NCI-H1930 (cell line): ENCODE measurements at regions not wholly inside any gene's neighbourhood (a gene's known extent, or its start where the extent isn't known, plus 50 kb on each side); places are given as distances from the start of the nearest gene placed in this dataset.

ENCODE experiments used
- DNase-seq, 2 experiments: peaks; one replicate each; lab custom pipeline; 2025; lab: John Stamatoyannopoulos, UW

DNA sequence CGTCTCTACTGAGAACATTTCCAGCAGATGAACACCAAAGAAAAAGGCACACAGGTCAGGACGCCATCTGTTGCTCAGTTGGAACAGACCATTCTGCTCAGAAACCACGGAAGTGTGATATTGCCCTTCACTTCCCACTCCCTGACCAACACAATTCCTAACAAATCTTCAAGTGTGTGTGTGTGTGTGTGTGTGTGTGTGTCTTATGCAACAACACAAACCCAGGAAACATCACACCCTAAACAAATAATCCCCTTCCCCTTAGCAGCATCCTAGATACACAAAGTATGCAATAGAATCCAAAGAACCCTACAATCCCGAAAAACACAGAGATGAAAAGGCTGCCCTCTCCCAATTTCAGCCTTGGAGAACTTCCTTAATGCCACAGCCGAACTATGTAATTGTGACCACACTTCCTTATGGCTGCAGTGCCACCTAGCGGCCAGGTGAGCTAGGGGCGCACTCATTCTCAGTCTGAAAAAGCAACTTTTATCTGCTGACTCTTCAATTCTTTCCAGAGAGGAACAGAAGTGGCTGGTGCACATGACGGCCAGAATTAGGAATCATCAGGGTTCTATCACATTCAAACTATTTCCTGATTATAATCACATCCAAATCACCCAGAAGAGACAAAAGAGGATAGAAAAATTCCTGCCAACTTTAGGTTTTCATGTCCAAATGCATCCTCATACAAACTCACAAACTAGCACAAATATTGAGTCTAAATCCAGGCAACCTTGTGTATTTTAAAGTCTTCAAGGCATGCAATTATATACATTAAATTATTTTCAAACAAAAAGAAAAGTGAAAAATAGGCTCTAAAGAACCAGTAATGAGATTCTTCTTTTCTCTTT, 164.9 kb downstream of the DHX15 start:
- peak; percentile 18 to 50 for DNase-seq

DNA sequence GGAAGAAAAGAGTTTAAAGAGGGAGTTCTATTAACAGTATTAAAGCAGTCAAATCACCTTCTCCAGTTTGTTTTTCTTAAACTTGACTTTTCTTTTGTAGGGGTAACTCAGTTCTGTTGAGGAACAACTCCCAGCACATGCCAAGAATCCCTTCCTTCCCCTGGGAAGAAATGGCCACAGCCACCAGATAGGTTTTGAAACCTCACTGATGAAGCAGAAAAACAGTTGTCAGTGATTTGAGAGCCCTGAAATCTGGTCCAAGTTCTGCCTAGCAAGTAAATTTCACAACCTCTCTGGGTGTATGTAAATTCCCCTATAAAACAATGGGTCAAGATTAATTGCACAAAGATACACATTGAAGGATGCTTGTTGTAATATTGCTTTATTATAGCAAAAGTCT, 167.1 kb downstream of the DHX15 start:
- DNase-seq, result no peak

DNA sequence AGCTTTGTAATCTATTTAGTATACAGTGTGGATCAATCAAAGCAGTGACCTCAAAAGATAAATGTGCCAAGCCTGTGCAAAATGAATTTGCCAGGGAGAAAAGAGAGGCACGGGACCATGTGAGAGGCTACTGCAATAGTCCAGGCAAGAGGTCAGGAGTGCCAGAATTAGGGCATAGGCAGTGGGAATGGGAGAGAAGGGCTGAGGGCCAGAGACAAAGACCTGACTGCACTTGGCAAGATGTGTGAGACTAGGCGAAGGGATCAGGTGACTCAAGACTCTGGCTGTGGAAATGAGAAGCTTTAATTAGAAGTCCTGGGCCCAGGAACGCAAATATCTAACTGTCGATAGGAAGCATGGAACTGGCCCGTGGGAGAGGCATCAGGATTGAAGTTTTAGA, 168.1 kb downstream of the DHX15 start:
- no peak for DNase-seq

DNA sequence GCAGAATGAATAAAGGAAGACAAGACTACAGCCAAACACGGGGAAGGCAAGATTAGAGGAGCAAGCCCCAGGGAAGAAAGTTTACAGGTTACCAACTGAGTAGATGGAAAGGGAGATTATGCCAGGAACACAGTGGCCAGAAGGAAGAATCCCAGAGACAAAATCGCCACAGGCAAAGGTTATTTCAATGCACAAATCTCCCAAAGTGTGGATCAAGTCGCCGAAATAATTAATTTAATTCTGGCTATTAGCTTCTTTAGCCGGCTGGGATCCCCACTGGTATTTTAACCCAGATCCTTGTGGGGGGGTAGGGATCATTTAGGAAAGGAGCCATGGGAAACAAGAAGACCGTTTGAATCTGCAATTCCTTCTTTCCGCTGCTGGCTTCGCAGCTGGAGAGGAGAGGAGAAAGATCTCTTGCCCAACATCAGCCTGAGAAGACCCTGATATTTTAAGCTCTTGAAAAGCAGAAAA, 171.0 kb downstream of the DHX15 start:
- DNase-seq, result no peak

DNA sequence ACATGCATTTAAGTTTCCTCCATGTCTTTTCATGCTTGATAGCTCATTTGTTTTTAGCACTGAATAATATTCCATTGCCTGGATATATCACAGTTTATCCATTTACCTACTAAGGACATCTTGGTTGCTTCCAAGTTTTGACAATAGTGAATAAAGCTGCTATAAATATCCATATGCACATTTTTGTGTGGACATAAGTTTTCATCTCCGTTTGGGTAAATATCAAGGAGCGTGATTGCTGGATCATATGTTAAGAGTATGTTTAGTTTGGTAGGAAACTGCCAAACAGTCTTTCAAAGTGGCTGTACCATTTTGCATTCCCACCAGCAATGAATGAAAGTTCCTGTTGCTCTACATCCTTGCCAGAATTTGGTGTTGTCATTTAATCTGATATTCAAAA, 172.5 kb downstream of the DHX15 start:
- no peak for DNase-seq

DNA sequence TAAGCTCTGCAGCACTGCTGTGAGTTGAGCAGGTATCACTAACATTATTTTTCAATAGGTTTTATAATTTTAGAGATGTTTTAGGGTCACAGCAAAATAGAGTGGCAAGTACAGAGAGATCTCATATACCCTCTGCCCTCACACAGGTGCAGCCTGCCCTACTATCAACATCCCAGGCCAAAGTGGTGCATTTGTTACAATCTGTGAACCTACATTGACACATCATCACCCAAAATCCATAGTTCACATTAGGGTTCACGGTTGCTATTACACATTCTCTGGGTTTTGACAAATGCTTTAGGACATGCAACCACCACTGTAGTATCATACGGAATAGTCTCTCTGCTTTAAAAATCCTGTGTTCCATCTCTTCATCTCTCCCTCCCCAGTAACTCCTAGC, 173.1 kb downstream of the DHX15 start:
- DNase-seq, result no peak

DNA sequence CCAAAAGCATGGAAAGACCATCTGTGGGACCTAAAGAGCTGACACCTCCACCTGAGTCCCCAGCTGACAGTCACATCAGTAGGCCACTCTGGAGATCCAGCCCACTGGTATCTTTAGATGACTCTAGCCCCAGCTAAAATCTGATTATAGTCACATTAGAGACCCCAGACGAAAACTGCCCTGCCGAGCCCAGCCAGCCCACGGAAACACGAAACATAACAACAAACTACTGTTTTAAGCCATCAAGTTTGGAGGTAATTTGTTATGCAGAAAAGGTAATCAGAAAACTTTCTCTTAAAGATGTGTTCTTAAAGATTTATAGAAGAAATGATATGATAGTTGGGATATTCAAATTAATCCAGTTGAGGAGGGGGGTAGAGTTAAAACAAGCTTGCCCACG, 175.7 kb downstream of the DHX15 start:
- DNase-seq, result no peak

DNA sequence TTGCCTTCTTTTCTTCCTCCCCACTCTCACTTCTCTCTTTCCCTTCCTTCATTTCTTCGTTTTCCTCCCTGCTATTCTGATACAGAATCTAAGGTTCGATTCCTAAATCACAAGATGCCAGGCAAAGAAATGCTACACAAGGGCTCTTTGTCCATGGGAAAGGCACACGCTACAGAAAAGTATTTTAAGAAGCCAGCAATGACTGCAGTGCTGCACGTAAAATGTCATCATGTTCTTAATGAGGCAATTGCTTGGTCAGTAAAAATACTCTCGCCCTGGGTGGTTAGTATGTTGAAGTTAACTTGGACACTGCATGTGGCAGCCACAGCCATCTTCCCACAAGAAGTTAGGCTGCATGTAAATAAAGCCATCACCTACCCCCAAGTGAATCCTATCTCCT, 178.4 kb downstream of the DHX15 start:
- no peak for DNase-seq

DNA sequence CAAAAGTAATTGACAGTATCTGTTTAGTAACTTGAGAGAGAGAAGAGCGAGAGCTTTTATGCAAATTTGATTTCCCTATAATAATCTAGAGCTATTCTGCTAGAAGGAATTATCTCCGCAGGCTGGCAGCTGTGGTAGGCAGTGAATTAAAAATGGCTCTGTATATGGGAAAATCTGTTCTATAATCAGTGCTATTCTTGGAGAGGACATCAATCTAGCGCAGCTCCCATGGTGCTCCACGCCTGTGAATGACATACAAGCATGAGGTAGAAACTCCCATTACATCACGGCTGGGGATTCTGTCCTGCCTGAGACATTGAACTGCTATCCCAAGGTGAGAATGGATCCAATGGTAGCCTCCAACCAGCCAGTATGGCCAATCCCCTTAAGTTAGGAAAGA, 179.0 kb downstream of the DHX15 start:
- DNase-seq, result no peak

DNA sequence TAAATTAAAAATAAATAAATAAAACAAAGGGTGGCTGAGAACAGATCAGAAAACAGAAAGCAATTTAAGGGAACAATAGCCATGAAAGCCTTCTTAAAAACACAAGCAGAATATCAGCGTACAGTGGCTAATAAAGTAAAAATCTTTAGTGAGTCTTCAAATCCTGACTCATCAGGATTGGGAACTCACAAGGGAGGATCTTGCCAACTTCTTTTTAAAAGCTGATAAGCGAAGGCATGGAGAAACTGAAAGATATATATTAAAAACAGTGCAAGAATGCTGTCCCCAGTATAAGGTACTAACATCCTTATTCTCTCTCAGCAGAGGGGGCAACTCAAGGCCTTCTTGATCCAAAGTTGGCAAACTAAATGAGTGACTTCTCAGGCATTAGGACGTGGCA, 180.1 kb downstream of the DHX15 start:
- DNase-seq, result no peak

DNA sequence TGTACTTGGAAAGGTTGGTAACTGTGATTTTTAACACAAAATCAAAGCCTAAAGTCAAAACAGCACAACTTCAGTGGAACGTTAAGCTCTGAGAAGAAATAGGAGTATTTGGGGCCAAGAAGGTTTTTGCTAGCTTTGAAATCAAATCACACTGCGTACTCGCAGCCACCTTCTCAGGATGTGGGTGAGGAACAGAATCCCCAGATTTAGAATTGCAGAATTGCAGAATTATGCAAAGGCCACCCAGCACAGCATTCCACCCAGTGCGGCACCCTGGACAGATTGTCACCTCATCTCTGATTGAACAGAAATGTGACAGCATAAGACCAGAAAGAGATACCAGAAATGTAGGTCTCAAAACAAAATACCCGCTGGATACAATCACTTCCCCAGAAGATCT, 181.1 kb downstream of the DHX15 start:
- DNase-seq, result no peak

DNA sequence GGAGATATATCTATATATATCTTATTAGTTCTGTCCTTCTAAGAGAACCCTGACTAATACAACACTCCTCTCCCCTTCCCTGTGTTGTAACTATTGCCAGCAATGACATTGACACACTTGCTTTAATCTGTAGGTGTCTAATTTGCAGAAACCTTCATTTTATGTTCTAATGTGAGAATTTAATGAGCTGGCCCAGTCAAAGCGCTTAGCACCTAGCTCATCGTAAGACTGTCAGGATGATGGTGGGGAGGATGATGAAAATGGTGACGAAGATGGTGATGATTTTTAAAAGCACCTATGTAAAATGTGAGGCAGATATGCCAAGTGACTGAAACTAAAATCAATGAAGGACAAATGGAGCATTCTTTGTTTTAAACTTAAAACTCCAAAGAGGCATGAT, 183.8 kb downstream of the DHX15 start:
- no peak for DNase-seq

DNA sequence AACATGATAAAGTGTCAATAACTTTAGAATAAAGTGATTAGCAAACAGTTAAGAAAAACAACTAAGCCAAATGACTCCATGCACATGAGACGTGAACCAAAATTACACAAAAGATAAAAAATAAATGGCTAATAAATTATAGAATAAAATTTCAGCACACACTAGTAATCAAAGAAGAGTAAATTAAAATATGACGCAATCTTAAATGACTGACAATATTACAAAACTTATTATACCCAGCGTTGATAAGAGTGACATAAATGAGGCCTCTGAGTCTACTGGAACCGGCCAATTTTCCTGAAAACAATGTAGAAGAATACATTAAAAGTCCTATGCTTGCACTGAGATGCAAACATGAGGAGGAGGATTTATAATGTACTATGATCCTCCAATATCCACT, 187.4 kb downstream of the DHX15 start:
- DNase-seq, result no peak

DNA sequence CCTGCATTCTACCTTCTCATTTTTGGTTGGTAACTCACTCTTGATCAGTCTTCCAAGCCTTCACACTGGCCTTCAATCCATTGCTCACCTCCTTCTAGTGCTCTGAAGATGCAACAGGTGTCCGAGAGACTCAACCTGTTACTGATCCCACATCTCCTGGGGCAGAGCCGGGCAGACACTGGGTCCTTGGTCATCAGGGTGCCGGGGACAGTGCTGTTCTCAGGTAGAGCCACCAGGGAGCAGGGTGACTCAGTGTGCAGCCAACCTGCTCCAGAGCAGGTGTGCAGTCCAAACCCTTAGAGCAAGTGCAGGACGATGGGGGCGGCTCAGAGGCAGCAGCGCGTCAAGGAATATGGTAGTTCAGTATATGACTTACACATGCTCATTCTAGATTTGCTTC, 188.4 kb downstream of the DHX15 start:
- DNase-seq, result no peak

DNA sequence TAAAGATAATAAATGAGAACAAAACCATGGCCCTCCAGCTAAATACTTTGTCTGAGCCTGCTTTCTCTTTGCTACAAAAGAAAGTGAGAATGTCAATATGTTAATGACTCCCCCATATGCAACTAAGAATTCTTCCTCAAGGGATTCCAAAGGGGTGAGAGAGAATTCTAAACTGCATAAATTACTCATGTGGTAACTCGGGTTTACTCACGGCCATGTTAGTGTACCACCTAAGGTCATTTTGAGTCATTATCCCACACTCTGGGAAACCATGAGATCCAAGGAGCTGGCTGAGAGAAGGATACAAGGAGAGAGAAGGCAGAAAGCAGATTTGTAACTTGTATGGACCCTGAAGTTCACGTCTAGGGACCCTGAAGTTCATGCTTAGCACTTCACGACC, 190.3 kb downstream of the DHX15 start:
- no peak for DNase-seq

DNA sequence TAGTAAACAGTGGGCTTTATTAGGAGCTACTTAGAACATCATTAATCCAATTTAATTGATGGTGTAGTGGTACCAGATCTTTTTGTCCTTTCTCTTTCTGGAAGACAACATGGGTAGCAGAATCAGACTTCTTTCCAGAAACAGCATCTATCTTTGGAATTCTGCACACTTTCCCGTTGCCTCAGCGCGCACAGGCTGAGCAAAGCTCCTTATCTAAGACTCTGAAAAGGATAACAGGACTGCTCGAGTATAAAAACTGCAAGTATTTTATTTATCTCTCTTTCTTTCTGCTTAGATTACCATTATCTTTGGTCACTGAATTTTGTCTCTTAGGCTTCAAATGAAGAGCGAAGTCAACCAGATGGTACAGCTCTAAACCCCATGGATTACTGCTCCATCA, 191.7 kb downstream of the DHX15 start:
- no peak for DNase-seq

DNA sequence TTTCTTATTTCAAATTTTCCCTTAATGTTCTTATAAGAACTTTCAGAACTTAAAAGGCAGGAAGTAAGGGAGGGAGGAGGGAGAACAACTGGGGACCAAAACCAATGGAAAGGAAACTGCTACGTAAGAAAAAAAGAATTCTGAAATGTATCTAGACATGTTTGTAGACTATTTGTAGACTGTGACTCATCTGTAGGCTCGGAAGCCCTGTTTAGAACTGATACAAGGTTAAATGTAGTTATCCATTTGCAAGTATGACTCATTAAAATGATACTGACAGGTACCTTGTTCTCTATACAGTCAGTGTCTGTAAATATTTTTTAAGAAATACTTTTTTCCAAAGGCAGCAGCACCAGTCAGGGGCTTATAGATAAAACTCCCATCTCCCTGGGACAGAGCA, 202.0 kb downstream of the DHX15 start:
- no peak for DNase-seq

DNA sequence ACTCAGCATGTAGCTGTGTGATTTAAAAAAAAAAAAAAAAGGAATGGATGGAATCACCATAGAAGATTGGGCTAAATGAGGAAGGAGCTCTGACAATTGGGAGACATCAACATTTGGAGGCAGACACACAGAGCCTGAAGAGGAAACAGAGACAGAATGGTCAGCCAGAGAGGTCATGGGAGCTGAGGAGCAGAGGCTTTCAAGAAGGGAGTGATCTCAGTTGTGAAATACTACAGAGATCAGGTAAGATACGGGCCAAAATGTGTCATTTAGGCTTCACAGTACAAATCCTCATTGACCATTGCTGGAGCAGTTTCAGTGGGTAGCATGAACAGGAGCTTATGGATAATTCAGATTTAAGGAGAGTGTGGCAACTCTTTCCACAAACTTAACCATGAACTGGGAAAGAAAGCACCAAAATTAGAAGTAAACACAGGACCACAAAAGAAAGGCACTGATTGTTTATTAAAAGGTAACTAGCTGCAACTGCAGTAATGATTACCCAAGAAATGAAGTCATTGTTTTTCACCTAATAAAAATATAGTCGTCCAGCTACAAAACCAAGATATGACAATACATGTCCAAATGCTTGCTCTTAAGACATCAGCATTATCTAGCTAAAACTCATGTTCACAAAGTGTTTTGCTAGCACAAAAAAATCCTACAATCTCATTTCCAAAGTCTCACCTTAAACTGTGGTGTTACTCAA, 203.2 kb downstream of the DHX15 start:
- no peak for DNase-seq

DNA sequence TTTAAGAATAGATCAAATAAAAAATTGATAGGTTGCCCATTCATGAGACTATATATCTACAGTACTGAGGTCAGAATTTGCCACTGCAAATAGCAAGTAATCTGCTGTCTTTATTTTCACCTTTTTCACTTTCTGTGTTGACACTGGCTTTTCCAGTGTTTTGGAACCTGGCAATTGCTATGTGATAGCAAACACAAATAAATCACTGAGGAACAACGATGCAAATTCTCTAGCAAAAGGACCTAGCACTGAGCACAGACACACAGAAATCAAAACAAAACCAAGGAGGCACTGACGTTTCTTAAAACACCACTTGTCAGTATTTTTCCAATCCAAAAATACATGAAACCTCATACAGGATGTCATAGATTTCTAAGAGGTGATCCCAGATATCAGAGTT, 210.7 kb downstream of the DHX15 start:
- DNase-seq, result no peak

DNA sequence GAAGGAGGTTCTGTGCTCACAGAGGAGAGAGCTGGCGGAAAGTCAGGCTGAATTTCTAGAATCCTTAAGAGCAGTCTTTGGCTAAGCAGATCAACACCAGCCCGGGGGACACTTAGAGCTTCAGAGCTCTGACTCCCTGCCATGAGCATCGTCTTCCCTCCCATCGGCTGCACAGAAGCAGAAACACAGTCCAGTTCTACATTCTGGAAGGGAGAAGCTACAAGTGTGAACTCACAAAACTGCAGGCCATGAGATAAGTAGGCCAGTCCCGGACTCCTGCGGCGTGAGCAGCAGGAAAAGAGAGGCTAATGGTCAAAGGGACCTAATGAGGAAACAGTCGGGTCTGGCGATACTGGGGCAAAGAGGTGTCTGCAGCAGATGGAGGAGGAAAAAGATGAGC, 211.5 kb downstream of the DHX15 start:
- no peak for DNase-seq

DNA sequence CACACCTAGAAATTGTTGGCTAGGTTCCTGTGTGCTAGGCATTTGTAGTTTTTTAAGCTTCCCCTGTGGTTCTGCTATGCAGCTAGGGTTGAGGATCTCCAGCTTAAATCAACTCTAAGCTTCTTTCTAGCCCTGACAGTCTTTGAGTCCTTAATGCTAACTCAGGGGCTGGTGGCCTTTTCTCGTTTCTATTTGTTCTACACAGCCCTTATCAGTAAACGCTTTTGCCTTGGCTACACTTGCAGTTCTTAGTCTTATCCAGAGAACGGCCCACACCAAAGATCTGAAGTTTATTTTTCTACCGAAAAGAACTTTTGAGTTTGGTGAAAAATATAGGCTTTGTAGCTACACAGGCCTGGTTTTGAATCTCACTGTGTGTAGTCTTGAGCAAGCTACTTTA, 212.0 kb downstream of the DHX15 start:
- no peak for DNase-seq

DNA sequence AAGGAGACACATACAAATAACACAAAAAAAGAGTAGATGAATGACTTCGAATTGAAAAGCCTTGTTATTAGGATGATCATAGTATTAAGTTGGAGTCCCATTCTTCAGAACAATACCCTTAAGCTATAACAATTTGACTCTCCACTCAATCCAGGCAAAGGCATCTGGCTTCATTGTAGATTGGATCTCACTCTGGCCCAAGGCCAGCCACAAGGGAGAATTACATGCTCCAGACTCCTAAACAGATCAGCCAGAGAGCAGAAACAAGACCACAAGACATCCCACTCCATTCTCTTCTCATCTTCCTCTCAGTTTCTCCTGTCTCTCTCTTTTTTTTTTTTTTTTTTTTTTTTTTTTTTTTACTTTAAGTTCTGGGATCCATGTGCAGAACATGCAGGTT, 213.9 kb downstream of the DHX15 start:
- no peak for DNase-seq

DNA sequence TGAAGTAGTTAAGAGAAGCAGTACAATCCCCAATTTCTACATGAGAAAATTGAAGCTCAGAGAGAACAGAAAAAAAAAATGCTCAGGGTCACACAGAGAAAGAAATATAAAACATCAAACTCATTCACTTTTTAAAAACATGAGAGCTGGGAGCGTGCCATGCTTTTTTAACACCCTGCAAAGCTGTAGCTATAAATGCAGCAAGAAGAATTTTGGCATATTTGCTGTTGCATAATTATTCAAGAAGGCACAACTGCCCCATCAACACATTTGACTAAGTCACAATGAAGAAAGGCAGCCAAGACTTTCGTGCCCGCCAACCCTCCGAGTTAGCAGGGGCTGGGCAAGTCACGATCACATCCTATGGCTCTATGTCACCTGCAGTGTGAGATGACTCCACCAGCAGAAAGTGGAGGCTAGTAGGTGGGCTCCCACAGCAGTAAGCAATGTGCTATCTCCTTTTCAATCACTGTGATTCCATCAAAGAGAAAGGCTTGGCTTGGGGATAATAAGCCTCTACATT, 214.8 kb downstream of the DHX15 start:
- DNase-seq, result no peak
